Type B pancreatic cell (in vitro differentiated cells): ENCODE measurements at regions not wholly inside any gene's neighbourhood (a gene's known extent, or its start where the extent isn't known, plus 50 kb on each side); places are given as distances from the start of the nearest gene placed in this dataset.

Experiments
- DNase-seq: peaks from one replicate; pipeline ENCODE4 v3.0.0; 2021; ENCODE audit warnings: mixed read lengths; ENCODE audit not compliant: unreplicated experiment; ENCODE audit errors: extremely low spot score
- H3K27ac Mint-ChIP-seq: 2 replicates; pipeline ENCODE4 v1.8.0; 2021; ENCODE audit warnings: mild to moderate bottlenecking, mixed read lengths
- H3K27me3 Mint-ChIP-seq: 2 replicates; pipeline ENCODE4 v1.8.0; 2021; ENCODE audit warnings: mixed read lengths
- H3K36me3 Mint-ChIP-seq: 2 replicates; pipeline ENCODE4 v1.8.0; 2021; ENCODE audit warnings: mixed read lengths
- H3K4me1 Mint-ChIP-seq: one replicate; pipeline ENCODE4 v1.8.0; 2021; ENCODE audit warnings: mixed read lengths; ENCODE audit not compliant: unreplicated experiment
- H3K4me3 Mint-ChIP-seq: 2 replicates; pipeline ENCODE4 v1.8.0; 2021; ENCODE audit warnings: mild to moderate bottlenecking, mixed read lengths
- H3K9me3 Mint-ChIP-seq: 2 replicates; pipeline ENCODE4 v1.8.0; 2021; ENCODE audit warnings: mixed read lengths
- TF ChIP-seq, protein P1 (sequence below): fragments of 200-600 bp; sonication (generic); conservative IDR thresholded peaks from 2 replicates; pipeline ENCODE4 v1.5.0; 2021; ENCODE audit warnings: antibody characterized with exemption, mild to moderate bottlenecking

DNA sequence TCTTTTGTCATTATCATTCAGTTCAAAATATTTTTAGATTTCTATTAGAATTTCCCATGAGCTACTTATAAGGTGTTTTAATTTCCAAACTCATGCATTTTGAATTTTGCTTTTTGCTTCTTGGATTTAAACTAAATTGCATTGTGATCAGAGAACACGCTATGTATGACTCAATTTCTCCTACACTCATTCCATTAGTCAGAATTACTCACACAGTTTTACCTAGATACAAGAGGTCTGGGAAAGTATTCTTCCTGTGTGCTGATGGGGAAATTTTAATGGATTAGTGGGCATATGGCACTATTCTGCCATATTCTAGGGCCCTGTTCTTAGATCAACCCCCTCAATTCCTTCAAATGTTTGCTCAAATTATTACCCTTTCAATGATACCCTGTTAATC lies 49.9 kb upstream of the BMP5 start:
- Mint-ChIP-seq H3K27ac (no peak overlapping the region), H3K27me3 (no peaks in the 10 kb centered on the region), H3K4me1 (no peaks in the 10 kb centered on the region), H3K36me3 (no peaks in the 10 kb centered on the region), H3K4me3 (no peak overlapping the region), H3K9me3 (peaks cover 14% of the 10 kb centered on the region)
- TF ChIP-seq, protein P1, sequence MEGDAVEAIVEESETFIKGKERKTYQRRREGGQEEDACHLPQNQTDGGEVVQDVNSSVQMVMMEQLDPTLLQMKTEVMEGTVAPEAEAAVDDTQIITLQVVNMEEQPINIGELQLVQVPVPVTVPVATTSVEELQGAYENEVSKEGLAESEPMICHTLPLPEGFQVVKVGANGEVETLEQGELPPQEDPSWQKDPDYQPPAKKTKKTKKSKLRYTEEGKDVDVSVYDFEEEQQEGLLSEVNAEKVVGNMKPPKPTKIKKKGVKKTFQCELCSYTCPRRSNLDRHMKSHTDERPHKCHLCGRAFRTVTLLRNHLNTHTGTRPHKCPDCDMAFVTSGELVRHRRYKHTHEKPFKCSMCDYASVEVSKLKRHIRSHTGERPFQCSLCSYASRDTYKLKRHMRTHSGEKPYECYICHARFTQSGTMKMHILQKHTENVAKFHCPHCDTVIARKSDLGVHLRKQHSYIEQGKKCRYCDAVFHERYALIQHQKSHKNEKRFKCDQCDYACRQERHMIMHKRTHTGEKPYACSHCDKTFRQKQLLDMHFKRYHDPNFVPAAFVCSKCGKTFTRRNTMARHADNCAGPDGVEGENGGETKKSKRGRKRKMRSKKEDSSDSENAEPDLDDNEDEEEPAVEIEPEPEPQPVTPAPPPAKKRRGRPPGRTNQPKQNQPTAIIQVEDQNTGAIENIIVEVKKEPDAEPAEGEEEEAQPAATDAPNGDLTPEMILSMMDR, result no peak
- DNase-seq, result no peak
